Esophagus squamous epithelium (tissue), 5 donors: ENCODE measurements at regions not wholly inside any gene's neighbourhood (a gene's known extent, or its start where the extent isn't known, plus 50 kb on each side); places are given as distances from the start of the nearest gene placed in this dataset.

Source experiments
- DNase-seq: peaks from one replicate; lab custom pipeline; 2025; lab: John Stamatoyannopoulos, UW
- H3K27ac ChIP-seq, 4 donors: fragments of 200-600 bp; sonication (generic); one replicate each; pipeline ENCODE4 v1.5.1; 2016 to 2019; ENCODE audit warnings: mild to moderate bottlenecking in 1 of 4
- H3K27me3 ChIP-seq, 4 donors: fragments of 200-600 bp; sonication (generic); 1 replicate in 3 of 4; 2 replicates in 1 of 4; pipeline versions ENCODE4 v1.5.1 to v1.6.0; 2017 to 2021; ENCODE audit warnings: antibody characterized with exemption in 1 of 4
- H3K36me3 ChIP-seq, 3 donors: fragments of 200-600 bp; sonication (generic); one replicate each; pipeline ENCODE4 v1.5.1; 2016 to 2019
- H3K4me1 ChIP-seq, 3 donors: fragments of 200-600 bp; sonication (generic); one replicate each; pipeline ENCODE4 v1.5.1; 2017 to 2019
- H3K4me3 ChIP-seq, 4 donors: fragments of 200-600 bp; sonication (generic); 1 replicate in 3 of 4; 2 replicates in 1 of 4; pipeline ENCODE4 v1.5.1; 2016 to 2019; ENCODE audit warnings: mild to moderate bottlenecking in 2 of 4, moderate library complexity in 1 of 4
- H3K9me3 ChIP-seq, 3 donors: fragments of 200-600 bp; sonication (generic); one replicate each; pipeline ENCODE4 v1.5.1; 2016 to 2019
- CTCF ChIP-seq, 6 experiments: fragments of 450-650 bp in 4 of 6; fragments of 200-600 bp in 2 of 6; sonication (generic) in 2 of 6; IDR thresholded peaks; one replicate each; pipeline ENCODE4 v1.5.1; 2016 to 2019; ENCODE audit warnings: antibody characterized with exemption in 6 of 6, mild to moderate bottlenecking in 4 of 6, moderate library complexity in 4 of 6
- POLR2A ChIP-seq, 4 donors: fragments of 450-650 bp; IDR thresholded peaks; one replicate each; pipeline ENCODE4 v1.6.1; 2017; ENCODE audit warnings: antibody characterized with exemption in 4 of 4, mild to moderate bottlenecking in 4 of 4, moderate library complexity in 3 of 4
- WGBS, 2 donors: methylation state at CpG; one replicate each; pipeline ENCODE4 v1.1.5; 2018; 5-methylcytosine and 5-hydroxymethylcytosine counted together
- intact Hi-C: fragments of 100-400 bp; cut with DNase I; formaldehyde crosslinking; loops from one replicate; pipeline ENCODE4 v1.15.0; 2022
- donor health status: DM: yes; HTN: yes; CAD: no.

DNA sequence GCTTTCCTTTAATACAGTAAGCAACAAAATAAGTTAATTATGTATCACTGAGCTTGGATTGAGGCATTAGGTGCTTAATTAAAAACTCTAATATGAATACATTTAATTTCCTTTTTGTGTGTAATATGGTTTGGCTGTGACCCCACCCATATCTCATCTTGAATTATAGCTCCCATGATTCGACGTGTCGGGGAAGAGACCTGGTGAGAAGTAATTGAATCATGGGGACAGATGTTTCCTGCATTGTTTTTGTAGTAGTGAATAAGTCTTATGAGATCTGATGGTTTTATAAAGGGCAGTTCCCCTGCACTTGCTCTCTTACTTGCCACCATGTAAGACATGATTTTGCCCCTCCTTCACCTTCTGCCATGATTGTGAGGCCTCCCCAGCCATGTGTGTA lies 325.4 kb upstream of the CDH7 start:
- Histone ChIP-seq H3K27ac (no peak overlapping the region), H3K4me1 (no peaks in the 10 kb centered on the region), H3K9me3 (no peaks in the 10 kb centered on the region), H3K4me3 (no peak overlapping the region), H3K27me3 (no peaks in the 10 kb centered on the region), H3K36me3 (no peaks in the 10 kb centered on the region)
- intact Hi-C loops = no loop called here
- WGBS, 2 donors = 46 to 61% methylated on average over 3 of the region's 3 CpGs
- no peak for TF ChIP-seq POLR2A (IDR thresholded peaks at IDR 0.05)
- no peak for TF ChIP-seq CTCF (IDR thresholded peaks at IDR 0.05)
- no peak for DNase-seq

GRCh38 chr18:65423776-65424175 lies 327.0 kb upstream of the CDH7 start:
- Histone ChIP-seq H3K27ac (no peak overlapping the region), H3K4me1 (no peaks in the 10 kb centered on the region), H3K9me3 (no peaks in the 10 kb centered on the region), H3K4me3 (no peak overlapping the region), H3K27me3 (no peaks in the 10 kb centered on the region), H3K36me3 (no peaks in the 10 kb centered on the region)
- WGBS, 2 donors = 37 to 52% methylated on average over 4 of the region's 4 CpGs
- TF ChIP-seq POLR2A (IDR thresholded peaks at IDR 0.05) (no peak), CTCF (IDR thresholded peaks at IDR 0.05) (no peak)
- intact Hi-C loops = no loop called here
- DNase-seq = no peak

- Histone ChIP-seq H3K27me3 (no peaks in the 10 kb centered on the region), H3K4me3 (no peak overlapping the region), H3K4me1 (no peaks in the 10 kb centered on the region), H3K9me3 (no peaks in the 10 kb centered on the region), H3K27ac (no peak overlapping the region), H3K36me3 (no peaks in the 10 kb centered on the region)
- 38 to 57% methylated on average over 2 of the region's 2 CpGs for WGBS, 2 donors
- intact Hi-C loops = no loop called here
- no peak for TF ChIP-seq POLR2A (IDR thresholded peaks at IDR 0.05)
- TF ChIP-seq CTCF (IDR thresholded peaks at IDR 0.05) = no peak
- DNase-seq = no peak
Observed at GRCh38 chr18:65422544-65423136, 328.2 kb upstream of the CDH7 start.

- no peaks in the 10 kb centered on the region for H3K4me1 ChIP-seq
- no peak for TF ChIP-seq CTCF (IDR thresholded peaks at IDR 0.05)
- no peak for TF ChIP-seq POLR2A (IDR thresholded peaks at IDR 0.05)
- no peaks in the 10 kb centered on the region for H3K27me3 ChIP-seq
- H3K9me3 ChIP-seq = no peaks in the 10 kb centered on the region
- DNase-seq = no peak
- H3K27ac ChIP-seq = no peak overlapping the region
- intact Hi-C loops = no loop called here
- H3K36me3 ChIP-seq = no peaks in the 10 kb centered on the region
- no peak overlapping the region for H3K4me3 ChIP-seq
Observed at GRCh38 chr18:65415098-65415497, 335.7 kb upstream of the CDH7 start.

- 30 to 54% methylated on average over 1 of the region's 1 CpG for WGBS, 2 donors
- intact Hi-C loops = no loop called here
- Histone ChIP-seq H3K27ac (no peak overlapping the region), H3K27me3 (no peaks in the 10 kb centered on the region), H3K4me1 (no peaks in the 10 kb centered on the region), H3K9me3 (no peaks in the 10 kb centered on the region), H3K36me3 (no peaks in the 10 kb centered on the region), H3K4me3 (no peak overlapping the region)
- no peak for DNase-seq
- no peak for TF ChIP-seq CTCF (IDR thresholded peaks at IDR 0.05)
- no peak for TF ChIP-seq POLR2A (IDR thresholded peaks at IDR 0.05)
Observed at GRCh38 chr18:65414501-65414900, 336.3 kb upstream of the CDH7 start.
